ENCODE measurements at regions not wholly inside any gene's neighbourhood (a gene's known extent, or its start where the extent isn't known, plus 50 kb on each side); places are given as distances from the start of the nearest gene placed in this dataset.

GRCh38 chr1:112285316-112285715, 110.7 kb upstream of the CTTNBP2NL start:
- TF ChIP-seq EZH2phosphoT487 (conservative IDR thresholded peaks at IDR 0.05; ENCODE audit: low read length) = no peak
- no peak for TF ChIP-seq CTCF (IDR thresholded peaks at IDR 0.05; ENCODE audit: insufficient read depth, low read length, poor library complexity, severe bottlenecking)
